ENCODE measurements at regions not wholly inside any gene's neighbourhood (a gene's known extent, or its start where the extent isn't known, plus 50 kb on each side); places are given as distances from the start of the nearest gene placed in this dataset.

DNA sequence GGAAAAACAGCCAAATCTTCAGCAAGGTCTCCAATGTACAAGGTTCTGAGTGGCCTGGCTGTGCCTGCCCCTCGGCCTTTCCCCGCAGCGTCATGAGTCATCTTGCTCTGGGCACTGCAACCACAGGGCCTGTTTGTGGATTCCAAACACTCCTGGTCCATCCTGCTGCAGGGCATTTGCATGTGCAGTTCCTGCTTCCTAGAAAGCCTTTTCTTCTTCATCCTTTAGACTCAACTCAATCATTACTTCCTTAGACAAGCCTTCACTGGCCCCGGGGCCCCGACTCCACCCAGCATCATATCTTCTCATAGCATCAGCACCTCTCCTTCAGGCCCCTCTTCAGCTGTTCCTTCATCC, 101.8 kb upstream of the EGLN3 start:
- DNase-seq (ENCODE audit: low spot score) (no peak), ATAC-seq (no peak)
- ChIA-PET POLR2A (no interaction called here), CTCF (no interaction called here)
- no peak overlapping the region for H3K27ac Mint-ChIP-seq
- H3K4me3 Mint-ChIP-seq = no peak overlapping the region
- no peaks in the 10 kb centered on the region for H3K27me3 Mint-ChIP-seq (ENCODE audit: low read depth)
- H3K9me3 Mint-ChIP-seq = 0 out of 2 replicates have a peak, but pooled peaks cover 4% of the 10 kb centered on the region
- no peaks in the 10 kb centered on the region for H3K36me3 Mint-ChIP-seq
- peaks cover 4% of the 10 kb centered on the region for H3K4me1 Mint-ChIP-seq
- TF ChIP-seq NR2C2 (CRISPR knock-in tag; IDR thresholded peaks at IDR 0.05) (no peak), SOX15 (CRISPR knock-in tag; IDR thresholded peaks at IDR 0.05) (no peak), SMAD3 (CRISPR knock-in tag; IDR thresholded peaks at IDR 0.05; ENCODE audit: borderline replicate concordance) (no peak), ZNF416 (CRISPR knock-in tag; IDR thresholded peaks at IDR 0.05) (no peak), IRF2 (CRISPR knock-in tag; IDR thresholded peaks at IDR 0.05; ENCODE audit: borderline replicate concordance, low read depth) (no peak), GABPB1 (CRISPR knock-in tag; IDR thresholded peaks at IDR 0.05) (no peak)
- TF ChIP-seq, protein P1, sequence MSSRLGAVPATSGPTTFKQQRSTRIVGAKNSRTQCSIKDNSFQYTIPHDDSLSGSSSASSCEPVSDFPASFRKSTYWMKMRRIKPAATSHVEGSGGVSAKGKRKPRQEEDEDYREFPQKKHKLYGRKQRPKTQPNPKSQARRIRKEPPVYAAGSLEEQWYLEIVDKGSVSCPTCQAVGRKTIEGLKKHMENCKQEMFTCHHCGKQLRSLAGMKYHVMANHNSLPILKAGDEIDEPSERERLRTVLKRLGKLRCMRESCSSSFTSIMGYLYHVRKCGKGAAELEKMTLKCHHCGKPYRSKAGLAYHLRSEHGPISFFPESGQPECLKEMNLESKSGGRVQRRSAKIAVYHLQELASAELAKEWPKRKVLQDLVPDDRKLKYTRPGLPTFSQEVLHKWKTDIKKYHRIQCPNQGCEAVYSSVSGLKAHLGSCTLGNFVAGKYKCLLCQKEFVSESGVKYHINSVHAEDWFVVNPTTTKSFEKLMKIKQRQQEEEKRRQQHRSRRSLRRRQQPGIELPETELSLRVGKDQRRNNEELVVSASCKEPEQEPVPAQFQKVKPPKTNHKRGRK (CRISPR knock-in tag; IDR thresholded peaks at IDR 0.05; ENCODE audit: borderline replicate concordance) = no peak
- TF ChIP-seq, protein P2, sequence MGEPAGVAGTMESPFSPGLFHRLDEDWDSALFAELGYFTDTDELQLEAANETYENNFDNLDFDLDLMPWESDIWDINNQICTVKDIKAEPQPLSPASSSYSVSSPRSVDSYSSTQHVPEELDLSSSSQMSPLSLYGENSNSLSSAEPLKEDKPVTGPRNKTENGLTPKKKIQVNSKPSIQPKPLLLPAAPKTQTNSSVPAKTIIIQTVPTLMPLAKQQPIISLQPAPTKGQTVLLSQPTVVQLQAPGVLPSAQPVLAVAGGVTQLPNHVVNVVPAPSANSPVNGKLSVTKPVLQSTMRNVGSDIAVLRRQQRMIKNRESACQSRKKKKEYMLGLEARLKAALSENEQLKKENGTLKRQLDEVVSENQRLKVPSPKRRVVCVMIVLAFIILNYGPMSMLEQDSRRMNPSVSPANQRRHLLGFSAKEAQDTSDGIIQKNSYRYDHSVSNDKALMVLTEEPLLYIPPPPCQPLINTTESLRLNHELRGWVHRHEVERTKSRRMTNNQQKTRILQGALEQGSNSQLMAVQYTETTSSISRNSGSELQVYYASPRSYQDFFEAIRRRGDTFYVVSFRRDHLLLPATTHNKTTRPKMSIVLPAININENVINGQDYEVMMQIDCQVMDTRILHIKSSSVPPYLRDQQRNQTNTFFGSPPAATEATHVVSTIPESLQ (CRISPR knock-in tag; IDR thresholded peaks at IDR 0.05) = no peak
- TF ChIP-seq, protein P3, sequence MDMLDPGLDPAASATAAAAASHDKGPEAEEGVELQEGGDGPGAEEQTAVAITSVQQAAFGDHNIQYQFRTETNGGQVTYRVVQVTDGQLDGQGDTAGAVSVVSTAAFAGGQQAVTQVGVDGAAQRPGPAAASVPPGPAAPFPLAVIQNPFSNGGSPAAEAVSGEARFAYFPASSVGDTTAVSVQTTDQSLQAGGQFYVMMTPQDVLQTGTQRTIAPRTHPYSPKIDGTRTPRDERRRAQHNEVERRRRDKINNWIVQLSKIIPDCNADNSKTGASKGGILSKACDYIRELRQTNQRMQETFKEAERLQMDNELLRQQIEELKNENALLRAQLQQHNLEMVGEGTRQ (CRISPR knock-in tag; IDR thresholded peaks at IDR 0.05) = no peak

DNA sequence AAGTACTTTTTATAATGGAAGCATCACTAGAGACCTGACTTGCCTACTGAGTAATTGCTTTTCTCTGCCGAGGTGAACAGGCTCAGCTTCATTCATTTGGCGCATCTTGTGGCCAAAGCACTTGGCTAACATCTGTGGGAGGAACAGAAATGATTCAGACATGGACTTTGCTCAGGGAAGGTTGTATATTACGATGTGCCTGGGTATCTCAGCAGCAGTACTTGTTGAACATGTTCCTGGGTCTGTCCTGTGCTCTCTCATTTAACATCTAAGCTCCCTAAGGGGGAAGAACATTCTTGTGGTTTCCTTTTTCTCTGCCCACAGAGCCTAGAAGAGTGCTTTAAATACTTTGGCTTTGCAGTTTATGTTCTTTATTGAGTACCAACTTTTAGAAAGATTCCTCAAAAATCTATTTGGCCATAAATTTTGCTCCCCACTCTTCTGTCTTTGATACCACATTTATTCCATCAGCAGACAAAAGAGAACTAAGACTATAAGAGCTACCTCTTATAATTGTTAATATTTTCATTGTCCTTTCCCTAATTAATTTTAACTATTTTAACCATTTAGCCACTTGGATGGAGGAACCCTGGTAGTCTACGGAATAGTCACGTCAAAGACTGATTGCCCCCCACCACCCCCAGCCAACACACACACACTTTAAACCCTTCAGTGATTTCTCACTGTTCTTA, 101.2 kb upstream of the EGLN3 start:
- H3K4me1 Mint-ChIP-seq = peaks cover 4% of the 10 kb centered on the region
- H3K4me3 Mint-ChIP-seq = no peak overlapping the region
- H3K9me3 Mint-ChIP-seq = peaks cover 8% of the 10 kb centered on the region
- DNase-seq (ENCODE audit: low spot score) (no peak), ATAC-seq (no peak)
- POLR2A ChIA-PET = no interaction called here
- no peak for TF ChIP-seq ZNF671 (CRISPR knock-in tag; IDR thresholded peaks at IDR 0.05)
- peak; percentile 56; the same call in 1 of the 2 replicates for TF ChIP-seq GABPB1 (CRISPR knock-in tag; IDR thresholded peaks at IDR 0.05)
- TF ChIP-seq TP53 (CRISPR knock-in tag; IDR thresholded peaks at IDR 0.05) = no peak
- TF ChIP-seq, protein P4, sequence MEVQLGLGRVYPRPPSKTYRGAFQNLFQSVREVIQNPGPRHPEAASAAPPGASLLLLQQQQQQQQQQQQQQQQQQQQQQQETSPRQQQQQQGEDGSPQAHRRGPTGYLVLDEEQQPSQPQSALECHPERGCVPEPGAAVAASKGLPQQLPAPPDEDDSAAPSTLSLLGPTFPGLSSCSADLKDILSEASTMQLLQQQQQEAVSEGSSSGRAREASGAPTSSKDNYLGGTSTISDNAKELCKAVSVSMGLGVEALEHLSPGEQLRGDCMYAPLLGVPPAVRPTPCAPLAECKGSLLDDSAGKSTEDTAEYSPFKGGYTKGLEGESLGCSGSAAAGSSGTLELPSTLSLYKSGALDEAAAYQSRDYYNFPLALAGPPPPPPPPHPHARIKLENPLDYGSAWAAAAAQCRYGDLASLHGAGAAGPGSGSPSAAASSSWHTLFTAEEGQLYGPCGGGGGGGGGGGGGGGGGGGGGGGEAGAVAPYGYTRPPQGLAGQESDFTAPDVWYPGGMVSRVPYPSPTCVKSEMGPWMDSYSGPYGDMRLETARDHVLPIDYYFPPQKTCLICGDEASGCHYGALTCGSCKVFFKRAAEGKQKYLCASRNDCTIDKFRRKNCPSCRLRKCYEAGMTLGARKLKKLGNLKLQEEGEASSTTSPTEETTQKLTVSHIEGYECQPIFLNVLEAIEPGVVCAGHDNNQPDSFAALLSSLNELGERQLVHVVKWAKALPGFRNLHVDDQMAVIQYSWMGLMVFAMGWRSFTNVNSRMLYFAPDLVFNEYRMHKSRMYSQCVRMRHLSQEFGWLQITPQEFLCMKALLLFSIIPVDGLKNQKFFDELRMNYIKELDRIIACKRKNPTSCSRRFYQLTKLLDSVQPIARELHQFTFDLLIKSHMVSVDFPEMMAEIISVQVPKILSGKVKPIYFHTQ (CRISPR knock-in tag; IDR thresholded peaks at IDR 0.05) = no peak
- TF ChIP-seq CBFB (CRISPR knock-in tag; IDR thresholded peaks at IDR 0.05; ENCODE audit: low read depth) = no peak
- TF ChIP-seq, protein P2 (CRISPR knock-in tag; IDR thresholded peaks at IDR 0.05) = no peak
- H3K27ac Mint-ChIP-seq = no peak overlapping the region
- CTCF ChIA-PET = interaction anchor here (0.6 to 0.8 kb wide), 2 partner anchors 203 to 1245 kb away, joined by 3 to 4 read pairs; no protein-coding TSS in a partner anchor
- H3K36me3 Mint-ChIP-seq = no peaks in the 10 kb centered on the region
- H3K27me3 Mint-ChIP-seq (ENCODE audit: low read depth) = no peaks in the 10 kb centered on the region
